ENCODE measurements at regions not wholly inside any gene's neighbourhood (a gene's known extent, or its start where the extent isn't known, plus 50 kb on each side); places are given as distances from the start of the nearest gene placed in this dataset.

GRCh38 chr2:4635289-4635688 is 931.9 kb downstream of the DCDC2C start:
- no peak for TF ChIP-seq EP300 (IDR thresholded peaks at IDR 0.05)
- TF ChIP-seq, protein P1, sequence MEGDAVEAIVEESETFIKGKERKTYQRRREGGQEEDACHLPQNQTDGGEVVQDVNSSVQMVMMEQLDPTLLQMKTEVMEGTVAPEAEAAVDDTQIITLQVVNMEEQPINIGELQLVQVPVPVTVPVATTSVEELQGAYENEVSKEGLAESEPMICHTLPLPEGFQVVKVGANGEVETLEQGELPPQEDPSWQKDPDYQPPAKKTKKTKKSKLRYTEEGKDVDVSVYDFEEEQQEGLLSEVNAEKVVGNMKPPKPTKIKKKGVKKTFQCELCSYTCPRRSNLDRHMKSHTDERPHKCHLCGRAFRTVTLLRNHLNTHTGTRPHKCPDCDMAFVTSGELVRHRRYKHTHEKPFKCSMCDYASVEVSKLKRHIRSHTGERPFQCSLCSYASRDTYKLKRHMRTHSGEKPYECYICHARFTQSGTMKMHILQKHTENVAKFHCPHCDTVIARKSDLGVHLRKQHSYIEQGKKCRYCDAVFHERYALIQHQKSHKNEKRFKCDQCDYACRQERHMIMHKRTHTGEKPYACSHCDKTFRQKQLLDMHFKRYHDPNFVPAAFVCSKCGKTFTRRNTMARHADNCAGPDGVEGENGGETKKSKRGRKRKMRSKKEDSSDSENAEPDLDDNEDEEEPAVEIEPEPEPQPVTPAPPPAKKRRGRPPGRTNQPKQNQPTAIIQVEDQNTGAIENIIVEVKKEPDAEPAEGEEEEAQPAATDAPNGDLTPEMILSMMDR (IDR thresholded peaks at IDR 0.05): no peak
